ENCODE measurements at regions not wholly inside any gene's neighbourhood (a gene's known extent, or its start where the extent isn't known, plus 50 kb on each side); places are given as distances from the start of the nearest gene placed in this dataset.

- TF ChIP-seq CTCF (conservative IDR thresholded peaks at IDR 0.05; ENCODE audit: low read depth, low read length) (no peak), EZH2 (IDR thresholded peaks at IDR 0.05; ENCODE audit: low read length, unreplicated experiment) (no peak), EZH2phosphoT487 (IDR thresholded peaks at IDR 0.05; ENCODE audit: borderline replicate concordance, low read length) (no peak)
Observed at GRCh38 chr7:101740981-101741725, 76.3 kb upstream of the CUX1 start.
